Heart right ventricle (tissue), 16 donors: ENCODE measurements at regions not wholly inside any gene's neighbourhood (a gene's known extent, or its start where the extent isn't known, plus 50 kb on each side); places are given as distances from the start of the nearest gene placed in this dataset.
"Not testable (repeated sequence)": the region's sequence is repeated elsewhere in the genome, so short reads cannot be mapped to it uniquely, and the experiment has no call there.

Experiments
- ATAC-seq, 8 donors: fragments of 200-7000 bp; cut with Tn5 transposase; one replicate each; pipeline ENCODE4 v1.9.1; 2020; ENCODE audit warnings: mild to moderate bottlenecking in 8 of 8, moderate library complexity in 8 of 8, moderate number of reproducible peaks in 1 of 8
- DNase-seq, 2 donors: peaks; one replicate each; pipeline ENCODE4 v3.0.0-alpha.2; 2020
- H3K27ac ChIP-seq, 10 donors: fragments of 200-600 bp; sonication (generic) in 2 of 10; one replicate each; pipeline versions ENCODE4 v1.5.0 to v1.8.0; 2020 to 2022; ENCODE audit warnings: mild to moderate bottlenecking in 3 of 10
- H3K27me3 ChIP-seq, 7 donors: fragments of 200-600 bp; one replicate each; pipeline ENCODE4 v1.8.0; 2021 to 2022; ENCODE audit warnings: mild to moderate bottlenecking in 2 of 7
- H3K36me3 ChIP-seq, 9 donors: fragments of 200-600 bp; sonication (generic) in 1 of 9; one replicate each; pipeline versions ENCODE4 v1.5.0 to v1.8.0; 2020 to 2022; ENCODE audit warnings: mild to moderate bottlenecking in 2 of 9
- H3K4me1 ChIP-seq, 9 donors: fragments of 200-600 bp; sonication (generic) in 1 of 9; one replicate each; pipeline versions ENCODE4 v1.5.0 to v1.8.0; 2020 to 2022; ENCODE audit warnings: mild to moderate bottlenecking in 4 of 9
- H3K4me3 ChIP-seq, 10 donors: fragments of 200-600 bp; sonication (generic) in 2 of 10; one replicate each; pipeline versions ENCODE4 v1.5.0 to v1.8.0; 2020 to 2022; ENCODE audit warnings: mild to moderate bottlenecking in 7 of 10, moderate library complexity in 2 of 10
- H3K9me3 ChIP-seq, 11 donors: fragments of 200-600 bp in 10 of 11; sonication (generic) in 2 of 11; one replicate each; pipeline versions ENCODE4 v1.5.0 to v1.8.0; 2013 to 2022; ENCODE audit warnings: mild to moderate bottlenecking in 2 of 11, control low read depth in 1 of 11, moderate library complexity in 1 of 11
- WGBS, 2 donors: extraction: QIAGEN DNeasy Blood & Tissue Kit; methylation state at CpG; one replicate each; pipeline ENCODE4 v1.1.7; 2013; ENCODE audit warnings: inconsistent platforms in 1 of 2; 5-methylcytosine and 5-hydroxymethylcytosine counted together
- intact Hi-C, 10 donors: fragments of 100-400 bp; cut with DNase I; formaldehyde crosslinking; loops; one replicate each; pipeline versions ENCODE4 v1.11.1 to v1.14.2; 2022
- TF ChIP-seq, protein P1 (sequence below), 9 donors: fragments of 200-600 bp; sonication (generic) in 2 of 9; IDR thresholded peaks; one replicate each; pipeline versions ENCODE4 v1.5.0 to v1.8.0; 2021 to 2022; ENCODE audit warnings: antibody characterized with exemption in 9 of 9, mild to moderate bottlenecking in 5 of 9, moderate library complexity in 1 of 9
- donor health status: Arrhythmogenic right ventricular cardiomyopathy.
- donor health status: ischemic (EF 13 %, LVEDD 7.1; RV severe dilation, severe dysfunction).
- donor health status: healthy with polysubstance abuse.
- donor health status: DM: no; HTN: yes; CAD: no.
- donor health status: DM: no; HTN: no; CAD: no.
- donor health status: ischemic (EF 25% LVEDD 6.9; RV normal size, moderate dysfunction).
- donor health status: ischemic (EF 25% LVEDD 5.7; RV mildly dilated, moderate dysfunction).
- donor health status: healthy.
- donor health status: DM: yes; HTN: yes; CAD: no.
- donor health status: Ischemic cardiomyopathy.
- donor health status: ischemic (EF 35%, LVEDD 5.7; RV mildly dilated, moderate dysfunction).
- donor health status: nonischemic (EF 11% LVEDD 7.7; RV severe dilation, severe dysfunction).
- donor health status: DM: yes; HTN: yes; CAD: no.
- donor health status: PGD.
- donor health status: ischemic (EF 29% LVEDD 5.4; RV normal size, mild dysfunction).
- donor health status: nonischemic (EF 23%, LVEDD 6.1; RV moderate dilation, normal function).

DNA sequence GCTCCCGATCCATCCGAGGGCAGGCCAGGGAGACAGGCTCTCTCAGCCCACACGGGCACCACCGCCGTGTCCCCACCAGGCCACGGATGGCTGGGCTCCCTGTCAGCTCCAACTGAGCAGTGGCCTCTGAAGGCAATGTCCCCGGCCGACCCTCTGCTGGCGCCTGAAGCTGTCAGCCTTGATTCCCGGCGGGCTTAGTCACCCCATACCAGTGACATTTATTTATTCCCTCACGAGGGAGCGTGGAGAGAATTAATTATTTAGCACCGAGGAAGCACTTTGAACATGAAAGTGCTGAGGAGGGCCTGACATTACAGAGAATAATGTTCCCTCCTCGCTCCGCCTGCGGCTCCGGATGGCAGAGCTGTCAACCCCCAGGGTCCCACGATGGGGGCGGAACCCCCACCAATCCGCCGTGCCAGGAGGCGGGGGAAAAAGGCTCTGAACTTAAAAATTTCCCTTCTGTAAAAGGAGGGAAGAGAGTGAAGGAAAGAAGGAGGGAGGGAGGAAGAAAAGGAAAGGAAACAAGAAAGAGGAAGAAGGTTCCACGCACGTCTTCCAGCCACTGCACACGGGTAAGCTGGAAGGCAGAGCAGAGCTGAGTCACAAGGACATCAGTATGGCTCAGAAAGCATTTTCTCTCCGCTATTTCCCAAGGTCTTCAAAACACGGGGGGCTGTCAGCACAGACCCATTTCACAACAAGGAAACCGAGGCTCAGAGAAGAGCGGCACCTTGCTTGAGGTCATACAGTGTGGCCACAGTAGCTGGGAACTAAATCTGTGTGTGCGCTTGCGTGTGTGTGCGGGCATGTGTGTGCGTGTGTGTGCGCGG lies 108.7 kb upstream of the NCOR2 start:
- intact Hi-C loops: loop anchor here in 1 of 10 donors (10.0 kb wide), 1 partner anchor 101 kb away; no protein-coding TSS in a partner anchor
- H3K4me3 ChIP-seq: no peak overlapping the region
- ATAC-seq: peak; percentile 29 to 83 (median 39)
- H3K9me3 ChIP-seq: no peaks in the 10 kb centered on the region
- H3K27ac ChIP-seq: peak overlapping the region in 9 of 10 donors; percentile 26 to 80 (median 58)
- peak in 1 of 2 donors; percentile 51 for DNase-seq
- H3K4me1 ChIP-seq: peaks cover 9 to 42% (median 31%) of the 10 kb centered on the region in 9 donors
- H3K27me3 ChIP-seq: no peaks in the 10 kb centered on the region
- WGBS, 2 donors: 63 to 66% methylated on average over 36 of the region's 36 CpGs
- H3K36me3 ChIP-seq: no peaks in the 10 kb centered on the region
- TF ChIP-seq, protein P1, sequence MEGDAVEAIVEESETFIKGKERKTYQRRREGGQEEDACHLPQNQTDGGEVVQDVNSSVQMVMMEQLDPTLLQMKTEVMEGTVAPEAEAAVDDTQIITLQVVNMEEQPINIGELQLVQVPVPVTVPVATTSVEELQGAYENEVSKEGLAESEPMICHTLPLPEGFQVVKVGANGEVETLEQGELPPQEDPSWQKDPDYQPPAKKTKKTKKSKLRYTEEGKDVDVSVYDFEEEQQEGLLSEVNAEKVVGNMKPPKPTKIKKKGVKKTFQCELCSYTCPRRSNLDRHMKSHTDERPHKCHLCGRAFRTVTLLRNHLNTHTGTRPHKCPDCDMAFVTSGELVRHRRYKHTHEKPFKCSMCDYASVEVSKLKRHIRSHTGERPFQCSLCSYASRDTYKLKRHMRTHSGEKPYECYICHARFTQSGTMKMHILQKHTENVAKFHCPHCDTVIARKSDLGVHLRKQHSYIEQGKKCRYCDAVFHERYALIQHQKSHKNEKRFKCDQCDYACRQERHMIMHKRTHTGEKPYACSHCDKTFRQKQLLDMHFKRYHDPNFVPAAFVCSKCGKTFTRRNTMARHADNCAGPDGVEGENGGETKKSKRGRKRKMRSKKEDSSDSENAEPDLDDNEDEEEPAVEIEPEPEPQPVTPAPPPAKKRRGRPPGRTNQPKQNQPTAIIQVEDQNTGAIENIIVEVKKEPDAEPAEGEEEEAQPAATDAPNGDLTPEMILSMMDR (IDR thresholded peaks at IDR 0.05): no peak

DNA sequence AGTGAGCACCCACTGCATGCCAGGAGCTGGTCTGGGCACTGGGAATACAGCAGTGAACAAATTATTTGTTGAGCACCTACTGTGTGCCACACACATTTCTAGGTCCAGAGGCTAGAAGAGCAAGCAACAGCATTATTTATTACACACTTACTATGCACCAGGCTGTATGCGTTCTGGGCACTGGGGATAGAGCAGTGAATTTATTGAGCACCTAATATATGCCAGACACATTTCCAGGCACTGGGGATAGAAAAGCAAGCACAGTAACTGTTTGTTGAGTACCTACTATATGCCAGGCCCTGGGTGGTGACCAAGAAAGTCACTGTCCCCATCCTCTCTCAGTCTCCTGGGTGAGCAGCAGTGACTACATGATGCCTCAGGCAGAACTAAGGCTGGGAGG lies 107.5 kb upstream of the NCOR2 start:
- intact Hi-C loops: loop anchor here in 1 of 10 donors (10.0 kb wide), 1 partner anchor 100 kb away; no protein-coding TSS in a partner anchor
- DNase-seq (no peak), ATAC-seq (no peak)
- H3K4me1 ChIP-seq: peaks cover 8 to 31% (median 22%) of the 10 kb centered on the region in 9 donors
- H3K36me3 ChIP-seq: no peaks in the 10 kb centered on the region
- no peaks in the 10 kb centered on the region for H3K27me3 ChIP-seq
- H3K9me3 ChIP-seq: peaks cover 0 to 6% (median 0%) of the 10 kb centered on the region in 11 donors
- TF ChIP-seq, protein P1 (IDR thresholded peaks at IDR 0.05): no peak
- no peak overlapping the region for H3K4me3 ChIP-seq
- 58 to 60% methylated on average over 1 of the region's 1 CpG for WGBS, 2 donors
- H3K27ac ChIP-seq: peak overlapping the region in 3 of 10 donors; percentile 50 to 80 (median 62)

DNA sequence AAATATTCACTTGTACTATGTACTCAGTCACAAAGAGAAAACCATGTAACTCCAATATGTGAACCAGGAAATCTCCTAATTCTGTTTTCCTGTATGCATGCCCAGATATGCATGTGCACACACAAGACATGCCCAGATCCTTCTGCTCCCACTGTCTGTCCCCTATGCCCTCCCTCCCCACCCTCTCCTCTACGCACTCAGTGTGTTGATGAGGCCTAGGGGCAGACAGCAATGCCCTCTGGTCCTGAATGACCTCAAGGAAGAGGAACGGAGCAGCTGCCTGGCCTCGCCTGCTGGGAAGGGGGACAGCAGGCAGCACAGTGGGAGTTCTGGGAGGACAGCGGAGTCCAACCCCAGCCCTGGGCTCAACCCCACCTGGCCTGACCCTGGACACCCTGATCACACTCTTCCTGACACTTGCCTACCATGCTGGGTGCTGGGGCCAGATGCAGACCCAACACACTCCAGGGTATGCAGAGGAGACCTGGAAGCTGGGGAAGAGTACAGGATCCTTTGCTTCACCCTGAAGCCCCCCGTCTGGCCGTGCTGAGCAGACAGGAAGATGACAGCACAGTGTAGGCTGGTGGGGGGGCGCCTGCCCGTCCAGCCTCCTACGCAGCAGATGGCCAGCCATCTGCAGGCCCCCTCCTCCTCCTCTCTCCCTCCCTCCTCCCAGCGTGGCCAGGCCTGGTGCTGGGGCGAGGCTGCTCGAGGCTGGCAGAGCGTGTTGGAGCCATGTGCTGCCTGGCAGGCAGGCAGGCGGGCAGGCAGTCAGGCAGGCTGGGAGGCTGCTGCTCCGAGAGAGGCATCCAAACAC lies 106.6 kb upstream of the NCOR2 start:
- H3K4me3 ChIP-seq: no peak overlapping the region
- H3K9me3 ChIP-seq: peaks cover 0 to 8% (median 0%) of the 10 kb centered on the region in 11 donors
- no peaks in the 10 kb centered on the region for H3K27me3 ChIP-seq
- intact Hi-C loops: loop anchor here in 1 of 10 donors (10.0 kb wide), 1 partner anchor 99 kb away; no protein-coding TSS in a partner anchor
- DNase-seq (no peak), ATAC-seq (peak in 4 of 8 donors; percentile 4 to 20 (median 17))
- 76 to 80% methylated on average over 15 of the region's 15 CpGs for WGBS, 2 donors
- peak overlapping the region in 3 of 10 donors; percentile 10 to 50 (median 15) for H3K27ac ChIP-seq
- peaks cover 3 to 31% (median 14%) of the 10 kb centered on the region in 9 donors for H3K4me1 ChIP-seq
- TF ChIP-seq, protein P1 (IDR thresholded peaks at IDR 0.05): no peak
- H3K36me3 ChIP-seq: no peaks in the 10 kb centered on the region

DNA sequence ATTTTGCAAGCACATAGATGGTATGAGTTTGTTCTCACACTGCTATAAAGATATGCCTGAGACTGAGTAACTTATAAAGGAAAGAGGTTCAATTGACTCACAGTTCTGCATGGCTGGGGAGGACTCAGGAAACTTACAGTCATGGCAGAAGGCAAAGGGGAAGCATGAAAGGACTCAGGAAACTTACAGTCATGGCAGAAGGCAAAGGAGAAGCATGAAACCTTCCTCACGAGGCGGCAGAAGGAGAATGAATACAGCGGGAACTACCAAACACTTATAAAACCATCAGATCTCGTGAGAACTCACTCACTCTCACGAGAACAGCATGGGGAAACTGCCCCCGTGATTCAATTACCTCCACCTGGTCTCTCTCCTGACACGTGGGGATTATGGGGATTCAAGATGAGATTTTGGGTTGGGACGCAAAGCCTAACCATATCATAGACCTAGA lies 101.9 kb upstream of the NCOR2 start:
- H3K36me3 ChIP-seq, H3K4me3 ChIP-seq, intact Hi-C loops, DNase-seq, H3K27me3 ChIP-seq: not testable (repeated sequence)
- peak in 1 of 8 donors; percentile 19 for ATAC-seq
- H3K9me3 ChIP-seq: peaks cover 0 to 24% (median 7%) of the 10 kb centered on the region in 11 donors
- WGBS, 2 donors: 83% methylated on average over 8 of the region's 8 CpGs
- H3K4me1 ChIP-seq: peaks cover 0 to 31% (median 6%) of the 10 kb centered on the region in 9 donors
- H3K27ac ChIP-seq: peak overlapping the region in 2 of 10 donors; percentile 21 to 76
